Endodermal cell (in vitro differentiated cells): ENCODE measurements at regions not wholly inside any gene's neighbourhood (a gene's known extent, or its start where the extent isn't known, plus 50 kb on each side); places are given as distances from the start of the nearest gene placed in this dataset.

Experiments used
- DNase-seq: peaks from one replicate; pipeline ENCODE4 v3.0.0-alpha.2; 2017
- H3K27ac ChIP-seq: 2 replicates; pipeline ENCODE4 v1.5.1; 2013; ENCODE audit warnings: mild to moderate bottlenecking, low read depth, low read length, moderate library complexity
- H3K27me3 ChIP-seq: 2 replicates; pipeline ENCODE4 v1.6.1; 2013; ENCODE audit warnings: mild to moderate bottlenecking, low read length, moderate library complexity; ENCODE audit not compliant: insufficient read depth, control insufficient read depth, poor library complexity, severe bottlenecking
- H3K36me3 ChIP-seq: 2 replicates; pipeline ENCODE4 v1.7.0; 2013; ENCODE audit warnings: mild to moderate bottlenecking, low read length, moderate library complexity; ENCODE audit not compliant: control insufficient read depth, insufficient read depth
- H3K4me1 ChIP-seq: one replicate; pipeline ENCODE4 v1.7.0; 2013; ENCODE audit warnings: low read length; ENCODE audit not compliant: control insufficient read depth, insufficient read depth
- H3K4me3 ChIP-seq: 2 replicates; pipeline ENCODE4 v1.5.1; 2013; ENCODE audit warnings: mild to moderate bottlenecking, low read length, moderate library complexity
- H3K9ac ChIP-seq: 2 replicates; pipeline ENCODE4 v1.6.1; 2013; ENCODE audit warnings: mild to moderate bottlenecking, low read length, moderate library complexity; ENCODE audit not compliant: poor library complexity, severe bottlenecking; ENCODE audit errors: extremely low read depth
- H3K9me3 ChIP-seq: 2 replicates; pipeline ENCODE4 v1.6.1; 2013; ENCODE audit warnings: mild to moderate bottlenecking, low read length, moderate library complexity; ENCODE audit not compliant: control insufficient read depth
- H3K27ac Mint-ChIP-seq: 2 replicates; pipeline ENCODE4 v1.8.0; 2020; ENCODE audit warnings: mixed read lengths
- H3K27me3 Mint-ChIP-seq: 2 replicates; pipeline ENCODE4 v1.8.0; 2021; ENCODE audit warnings: mild to moderate bottlenecking, mixed read lengths; ENCODE audit not compliant: insufficient read depth
- H3K36me3 Mint-ChIP-seq: 2 replicates; pipeline ENCODE4 v1.8.0; 2020; ENCODE audit warnings: low read depth, mixed read lengths
- H3K4me1 Mint-ChIP-seq: 2 replicates; pipeline ENCODE4 v1.8.0; 2020; ENCODE audit warnings: mixed read lengths
- H3K4me3 Mint-ChIP-seq: 2 replicates; pipeline ENCODE4 v1.8.0; 2020; ENCODE audit warnings: mild to moderate bottlenecking, moderate library complexity, mixed read lengths
- H3K9me3 Mint-ChIP-seq: 2 replicates; pipeline ENCODE4 v1.8.0; 2020; ENCODE audit warnings: mild to moderate bottlenecking, mixed read lengths
- CTCF ChIP-seq: fragments of 200-600 bp; sonication (generic); conservative IDR thresholded peaks from 2 replicates; pipeline ENCODE4 v1.5.0; 2021; ENCODE audit warnings: antibody characterized with exemption, mild to moderate bottlenecking
- WGBS, 2 experiments: methylation state at CpG; one replicate each; pipeline versions ENCODE4 v1.1.5 to v1.1.7; 2013; ENCODE audit warnings: missing lambda C conversion rate in 2 of 2, mixed read lengths in 1 of 2; ENCODE audit not compliant: insufficient coverage in 1 of 2, insufficient read length in 1 of 2; 5-methylcytosine and 5-hydroxymethylcytosine counted together

GRCh38 chr14:21867541-21867940 is 193.9 kb upstream of the OR4E1 start:
- Histone ChIP-seq H3K9ac (no peak overlapping the region), H3K27ac (no peak overlapping the region), H3K27me3 (peaks cover under 1% of the 10 kb centered on the region), H3K4me3 (no peak overlapping the region), H3K36me3 (no peaks in the 10 kb centered on the region), H3K4me1 (no peaks in the 10 kb centered on the region), H3K9me3 (no peaks in the 10 kb centered on the region)
- Mint-ChIP-seq H3K27me3 (peaks cover 5% of the 10 kb centered on the region), H3K27ac (no peak overlapping the region), H3K9me3 (no peaks in the 10 kb centered on the region), H3K4me1 (no peaks in the 10 kb centered on the region), H3K4me3 (no peak overlapping the region), H3K36me3 (no peaks in the 10 kb centered on the region)
- DNase-seq = no peak
- no peak for TF ChIP-seq CTCF

GRCh38 chr14:21866479-21866878 is 192.9 kb upstream of the OR4E1 start:
- no peaks in the 10 kb centered on the region for H3K36me3 ChIP-seq
- H3K9ac ChIP-seq = no peak overlapping the region
- no peak overlapping the region for H3K4me3 Mint-ChIP-seq
- no peaks in the 10 kb centered on the region for H3K4me1 Mint-ChIP-seq
- no peak overlapping the region for H3K27ac Mint-ChIP-seq
- no peaks in the 10 kb centered on the region for H3K9me3 ChIP-seq
- no peak overlapping the region for H3K4me3 ChIP-seq
- peaks cover 2% of the 10 kb centered on the region for H3K27me3 Mint-ChIP-seq
- no peak overlapping the region for H3K27ac ChIP-seq
- no peak for DNase-seq
- no peaks in the 10 kb centered on the region for H3K36me3 Mint-ChIP-seq
- no peaks in the 10 kb centered on the region for H3K27me3 ChIP-seq
- TF ChIP-seq CTCF = no peak
- H3K9me3 Mint-ChIP-seq = no peaks in the 10 kb centered on the region
- H3K4me1 ChIP-seq = no peaks in the 10 kb centered on the region

- peaks cover 4% of the 10 kb centered on the region for H3K27me3 Mint-ChIP-seq
- 67 to 85% methylated on average over 1 of the region's 2 CpGs for WGBS, 2 experiments
- no peaks in the 10 kb centered on the region for H3K4me1 Mint-ChIP-seq
- no peak for TF ChIP-seq CTCF
- no peaks in the 10 kb centered on the region for H3K36me3 ChIP-seq
- H3K4me3 ChIP-seq = no peak overlapping the region
- no peak overlapping the region for H3K27ac Mint-ChIP-seq
- peaks cover under 1% of the 10 kb centered on the region for H3K27me3 ChIP-seq
- H3K4me1 ChIP-seq = no peaks in the 10 kb centered on the region
- no peaks in the 10 kb centered on the region for H3K9me3 ChIP-seq
- H3K27ac ChIP-seq = no peak overlapping the region
- H3K36me3 Mint-ChIP-seq = no peaks in the 10 kb centered on the region
- no peak for DNase-seq
- no peak overlapping the region for H3K4me3 Mint-ChIP-seq
- H3K9ac ChIP-seq = no peak overlapping the region
- no peaks in the 10 kb centered on the region for H3K9me3 Mint-ChIP-seq
Measured at GRCh38 chr14:21863289-21863688, 189.7 kb upstream of the OR4E1 start.
